ENCODE measurements at regions not wholly inside any gene's neighbourhood (a gene's known extent, or its start where the extent isn't known, plus 50 kb on each side); places are given as distances from the start of the nearest gene placed in this dataset.

- Histone ChIP-seq H3K27ac (replicated peaks in 1 of 4) (no peak overlapping the region), H3K9me3 (no peaks in the 10 kb centered on the region), H3K27me3 (no peaks in the 10 kb centered on the region), H3K4me3 (no peak overlapping the region), H3K4me1 (no peaks in the 10 kb centered on the region), H3K36me3 (no peaks in the 10 kb centered on the region)
- DNase-seq (ENCODE audit: extremely low spot score), result no peak
- intact Hi-C loops (cut with DNase I), result no loop called here
- 63% methylated on average over 10 of the region's 10 CpGs for WGBS
- TF ChIP-seq EP300 (IDR thresholded peaks at IDR 0.05) (no peak), POLR2AphosphoS5 (IDR thresholded peaks at IDR 0.05) (no peak)
- TF ChIP-seq, protein P1, sequence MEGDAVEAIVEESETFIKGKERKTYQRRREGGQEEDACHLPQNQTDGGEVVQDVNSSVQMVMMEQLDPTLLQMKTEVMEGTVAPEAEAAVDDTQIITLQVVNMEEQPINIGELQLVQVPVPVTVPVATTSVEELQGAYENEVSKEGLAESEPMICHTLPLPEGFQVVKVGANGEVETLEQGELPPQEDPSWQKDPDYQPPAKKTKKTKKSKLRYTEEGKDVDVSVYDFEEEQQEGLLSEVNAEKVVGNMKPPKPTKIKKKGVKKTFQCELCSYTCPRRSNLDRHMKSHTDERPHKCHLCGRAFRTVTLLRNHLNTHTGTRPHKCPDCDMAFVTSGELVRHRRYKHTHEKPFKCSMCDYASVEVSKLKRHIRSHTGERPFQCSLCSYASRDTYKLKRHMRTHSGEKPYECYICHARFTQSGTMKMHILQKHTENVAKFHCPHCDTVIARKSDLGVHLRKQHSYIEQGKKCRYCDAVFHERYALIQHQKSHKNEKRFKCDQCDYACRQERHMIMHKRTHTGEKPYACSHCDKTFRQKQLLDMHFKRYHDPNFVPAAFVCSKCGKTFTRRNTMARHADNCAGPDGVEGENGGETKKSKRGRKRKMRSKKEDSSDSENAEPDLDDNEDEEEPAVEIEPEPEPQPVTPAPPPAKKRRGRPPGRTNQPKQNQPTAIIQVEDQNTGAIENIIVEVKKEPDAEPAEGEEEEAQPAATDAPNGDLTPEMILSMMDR (IDR thresholded peaks at IDR 0.05), result peak in 2 of 3 experiments; percentile 19 to 42
Measured at GRCh38 chr3:182490596-182491491, 302.5 kb upstream of the ATP11B start.

- H3K27ac ChIP-seq (replicated peaks in 1 of 4), result no peak overlapping the region
- H3K9me3 ChIP-seq, result no peaks in the 10 kb centered on the region
- no peaks in the 10 kb centered on the region for H3K27me3 ChIP-seq
- no peaks in the 10 kb centered on the region for H3K4me1 ChIP-seq
- no peak for DNase-seq (ENCODE audit: extremely low spot score)
- intact Hi-C loops (cut with DNase I), result no loop called here
- TF ChIP-seq, protein P1 (IDR thresholded peaks at IDR 0.05), result no peak
- TF ChIP-seq POLR2A (IDR thresholded peaks at IDR 0.05; ENCODE audit: low read depth), result no peak
- H3K36me3 ChIP-seq, result no peaks in the 10 kb centered on the region
- H3K4me3 ChIP-seq, result no peak overlapping the region
- 76% methylated on average over 3 of the region's 3 CpGs for WGBS
Measured at GRCh38 chr3:182491577-182491976, 301.7 kb upstream of the ATP11B start.

GRCh38 chr3:182492536-182492935, 300.8 kb upstream of the ATP11B start:
- H3K4me3 ChIP-seq, result no peak overlapping the region
- H3K9me3 ChIP-seq, result no peaks in the 10 kb centered on the region
- no peaks in the 10 kb centered on the region for H3K27me3 ChIP-seq
- over 99% methylated on average over 3 of the region's 3 CpGs for WGBS
- intact Hi-C loops (cut with DNase I), result no loop called here
- TF ChIP-seq, protein P1 (IDR thresholded peaks at IDR 0.05), result no peak
- TF ChIP-seq POLR2AphosphoS5 (IDR thresholded peaks at IDR 0.05) (no peak), POLR2A (IDR thresholded peaks at IDR 0.05; ENCODE audit: low read depth) (no peak), EP300 (IDR thresholded peaks at IDR 0.05) (no peak)
- no peaks in the 10 kb centered on the region for H3K36me3 ChIP-seq
- H3K4me1 ChIP-seq, result no peaks in the 10 kb centered on the region
- no peak overlapping the region for H3K27ac ChIP-seq (replicated peaks in 1 of 4)
- DNase-seq (ENCODE audit: extremely low spot score), result no peak

DNA sequence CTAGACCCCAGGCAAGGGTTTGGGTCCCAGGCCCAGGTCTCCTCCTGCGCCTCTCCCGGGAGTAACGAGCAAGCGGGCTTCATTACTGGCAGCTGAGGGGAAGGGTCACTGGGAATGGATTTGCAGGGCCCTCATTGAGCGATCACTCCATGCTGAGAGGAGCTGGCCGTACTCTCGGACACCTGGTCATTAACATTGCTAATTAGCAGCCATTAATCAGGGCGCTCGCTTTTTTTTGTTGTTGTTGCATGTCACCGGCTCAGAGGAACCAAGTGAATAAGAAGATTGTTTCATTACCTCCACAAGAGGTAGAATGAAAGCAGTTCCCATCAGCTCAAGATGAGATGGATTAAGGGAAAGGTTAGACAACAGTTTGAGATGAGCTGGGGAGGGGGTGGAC, 293.0 kb upstream of the ATP11B start:
- intact Hi-C loops (cut with DNase I), result no loop called here
- DNase-seq (ENCODE audit: extremely low spot score), result no peak
- no peak for TF ChIP-seq POLR2A (IDR thresholded peaks at IDR 0.05; ENCODE audit: low read depth)
- TF ChIP-seq, protein P1 (IDR thresholded peaks at IDR 0.05), result no peak
- TF ChIP-seq POLR2AphosphoS5 (IDR thresholded peaks at IDR 0.05), result no peak
- TF ChIP-seq EP300 (IDR thresholded peaks at IDR 0.05), result no peak

More for the DNA sequence above, 293.0 kb upstream of the ATP11B start:
- whole genome bisulfite sequencing, result 80% methylated on average over 10 of the region's 10 CpGs
- Histone ChIP-seq H3K36me3 (no peaks in the 10 kb centered on the region), H3K4me1 (no peaks in the 10 kb centered on the region), H3K4me3 (no peak overlapping the region), H3K9me3 (no peaks in the 10 kb centered on the region), H3K27ac (replicated peaks in 1 of 4) (no peak overlapping the region), H3K27me3 (peaks cover 0 to 5% (median 0%) of the 10 kb centered on the region in 4 donors)

Data from esophagus muscularis mucosa (tissue), 4 donors.